ENCODE measurements at regions not wholly inside any gene's neighbourhood (a gene's known extent, or its start where the extent isn't known, plus 50 kb on each side); places are given as distances from the start of the nearest gene placed in this dataset.

GRCh38 chr18:67961701-67962440 is 445.4 kb upstream of the DSEL start:
- DNase-seq, result no peak

DNA sequence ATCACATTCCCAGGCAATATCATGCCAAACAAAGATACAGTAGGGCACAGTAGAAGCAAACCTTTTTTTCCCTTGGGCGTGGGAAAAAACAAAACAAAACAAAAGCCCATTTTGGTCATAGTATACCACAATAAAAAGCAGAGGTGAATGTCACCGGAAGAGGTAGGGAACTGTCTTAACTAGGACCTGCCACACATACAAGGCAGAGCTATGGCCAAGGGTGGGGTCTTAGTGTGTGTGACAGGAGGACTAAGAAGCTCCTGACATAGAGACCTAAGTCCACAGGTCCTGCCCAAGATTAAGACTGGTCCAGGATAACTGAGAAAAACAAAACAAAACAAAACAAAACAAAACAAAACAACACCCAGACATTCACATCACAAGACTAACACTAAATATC is 441.2 kb upstream of the DSEL start:
- no peak for DNase-seq

GRCh38 chr18:67954594-67954993 is 438.1 kb upstream of the DSEL start:
- DNase-seq, result no peak

DNA sequence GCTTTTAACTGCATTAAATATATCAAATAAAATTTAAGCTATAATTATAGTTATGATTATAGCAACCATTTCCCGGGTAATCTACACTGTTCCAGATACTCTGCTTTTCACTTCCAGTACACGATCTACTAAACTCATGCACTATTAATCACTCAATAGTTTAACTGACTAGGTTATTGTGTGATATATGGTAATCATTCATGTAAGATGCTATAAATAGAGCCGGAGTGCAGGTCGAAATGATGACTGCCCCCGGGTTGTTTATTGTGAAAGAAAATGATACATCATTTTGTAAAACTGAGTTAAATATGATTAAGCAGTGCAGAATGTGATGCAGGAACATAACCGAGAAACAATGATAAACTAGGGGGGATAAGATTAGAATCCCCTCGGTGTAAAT is 434.6 kb upstream of the DSEL start:
- no peak for DNase-seq

DNA sequence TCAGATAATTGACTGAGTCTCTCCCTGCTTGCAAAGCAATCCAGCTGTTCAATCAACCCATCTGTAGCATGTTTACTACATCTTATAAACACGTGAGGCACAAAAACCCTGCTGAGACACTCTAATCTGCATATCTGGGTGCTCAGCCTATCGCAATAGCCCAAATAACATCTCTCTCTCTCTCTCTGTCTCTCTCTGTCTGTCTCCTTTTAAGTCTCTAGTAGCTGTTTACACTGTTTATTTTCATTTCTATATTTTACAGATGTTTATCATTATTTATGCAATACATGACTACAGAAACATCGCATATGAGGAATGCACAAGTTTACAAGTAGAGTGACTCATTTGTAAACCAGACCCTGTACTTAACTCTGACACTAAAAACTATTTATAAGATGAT is 422.1 kb upstream of the DSEL start:
- DNase-seq, result no peak

- no peak for DNase-seq
Measured at GRCh38 chr18:67935638-67936037, 419.1 kb upstream of the DSEL start.

- no peak for DNase-seq
Measured at GRCh38 chr18:67933271-67933670, 416.8 kb upstream of the DSEL start.

- DNase-seq, result no peak
Measured at GRCh38 chr18:67932271-67932670, 415.8 kb upstream of the DSEL start.

GRCh38 chr18:67926929-67927864 is 410.7 kb upstream of the DSEL start:
- DNase-seq, result no peak

DNA sequence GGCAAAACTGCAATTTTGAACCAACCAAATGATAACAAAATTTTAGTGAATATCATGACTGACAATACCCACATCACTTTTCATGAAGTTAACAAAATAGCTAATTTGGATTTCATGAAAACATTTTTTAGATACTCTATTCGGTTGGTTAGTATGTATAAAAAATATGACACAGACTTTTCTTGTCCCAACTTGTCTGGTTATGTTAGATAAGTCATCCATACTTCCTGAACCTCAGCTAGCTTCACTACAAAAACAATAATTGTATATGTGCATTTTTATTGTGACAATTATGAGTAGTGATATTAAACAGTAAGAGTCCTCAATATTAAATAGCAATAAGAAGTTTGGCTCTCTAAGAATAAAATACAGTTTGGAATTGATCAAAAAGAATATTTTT is 408.1 kb upstream of the DSEL start:
- DNase-seq, result no peak

GRCh38 chr18:67919316-67919715 is 402.8 kb upstream of the DSEL start:
- no peak for DNase-seq

DNA sequence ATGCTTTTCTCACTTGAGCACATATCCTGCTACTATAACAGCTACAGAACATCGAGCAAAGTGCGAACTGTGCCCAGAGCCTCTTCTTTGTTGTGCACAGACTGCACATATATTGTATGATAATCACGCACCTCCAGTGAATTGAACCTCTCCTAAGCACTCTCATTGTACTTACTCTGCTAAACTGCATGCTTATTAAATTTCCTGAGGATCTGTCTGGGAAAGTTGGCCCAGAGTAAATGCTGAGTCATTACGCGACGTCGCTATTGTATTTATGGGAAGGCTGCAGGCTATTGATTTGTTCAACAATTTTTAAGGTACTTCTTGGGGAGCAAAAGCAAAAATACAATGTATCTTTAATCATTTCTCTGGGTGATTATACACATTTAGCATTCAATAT is 399.6 kb upstream of the DSEL start:
- no peak for DNase-seq

GRCh38 chr18:67913040-67913439 is 396.5 kb upstream of the DSEL start:
- DNase-seq, result no peak

GRCh38 chr18:67901573-67901972 is 385.1 kb upstream of the DSEL start:
- no peak for DNase-seq

DNA sequence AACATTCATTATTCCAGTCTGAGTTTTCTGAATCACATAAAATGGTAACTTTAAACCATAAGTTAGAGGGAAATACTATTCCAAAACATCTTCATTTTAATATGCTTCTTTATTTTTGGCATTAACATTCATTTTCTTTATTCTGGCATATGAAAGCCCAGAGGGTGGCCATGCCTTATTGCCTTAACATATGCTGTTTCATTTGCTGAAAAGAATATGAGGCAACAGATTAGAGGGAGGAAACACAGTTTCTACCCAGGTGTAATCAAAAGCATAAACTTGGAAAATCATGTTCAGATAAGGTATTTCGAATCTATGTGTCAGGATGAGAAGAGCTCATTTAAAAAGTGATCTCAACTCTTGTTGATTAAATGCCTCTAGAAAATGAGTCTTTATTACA is 379.9 kb upstream of the DSEL start:
- no peak for DNase-seq

- DNase-seq, result no peak
Measured at GRCh38 chr18:67893916-67894315, 377.4 kb upstream of the DSEL start.

DNA sequence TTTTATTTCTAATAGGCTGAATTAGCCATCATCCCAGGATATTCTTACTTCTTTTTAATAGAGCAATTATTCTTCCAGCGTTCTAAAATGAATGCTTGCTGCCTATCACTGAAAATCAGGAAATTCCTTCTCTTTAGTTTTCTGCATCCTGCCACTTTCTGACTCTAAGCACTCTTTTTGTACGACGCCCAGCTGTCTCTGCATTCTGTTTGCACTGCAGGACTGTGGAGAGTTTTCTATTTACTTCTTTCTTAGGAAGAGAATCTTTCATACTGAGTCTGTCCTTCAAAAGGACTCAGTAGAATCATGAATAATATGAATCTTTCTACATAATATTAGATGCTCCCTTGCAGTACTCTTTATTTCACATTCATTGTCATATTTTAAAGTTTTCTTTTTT is 360.4 kb upstream of the DSEL start:
- DNase-seq, result no peak

- no peak for DNase-seq
Measured at GRCh38 chr18:67875944-67876343, 359.4 kb upstream of the DSEL start.

DNA sequence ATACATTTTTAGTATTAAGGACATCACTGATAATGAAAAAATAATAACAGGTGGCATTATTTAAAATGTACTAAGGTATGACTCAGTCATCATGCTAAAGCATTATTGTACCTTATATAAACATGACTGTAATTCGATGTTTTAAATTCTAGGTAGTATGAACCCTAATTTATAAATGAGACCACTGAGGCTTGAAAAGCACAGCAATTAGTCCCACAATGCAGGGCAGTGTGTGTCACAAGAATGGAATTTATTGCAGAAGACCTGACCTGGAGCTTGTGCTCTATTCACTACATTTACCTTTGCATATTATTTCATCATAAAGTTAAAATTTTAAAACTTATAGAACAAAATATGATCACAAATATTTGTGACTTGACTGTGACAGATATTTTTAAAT is 358.5 kb upstream of the DSEL start:
- DNase-seq, result no peak

DNA sequence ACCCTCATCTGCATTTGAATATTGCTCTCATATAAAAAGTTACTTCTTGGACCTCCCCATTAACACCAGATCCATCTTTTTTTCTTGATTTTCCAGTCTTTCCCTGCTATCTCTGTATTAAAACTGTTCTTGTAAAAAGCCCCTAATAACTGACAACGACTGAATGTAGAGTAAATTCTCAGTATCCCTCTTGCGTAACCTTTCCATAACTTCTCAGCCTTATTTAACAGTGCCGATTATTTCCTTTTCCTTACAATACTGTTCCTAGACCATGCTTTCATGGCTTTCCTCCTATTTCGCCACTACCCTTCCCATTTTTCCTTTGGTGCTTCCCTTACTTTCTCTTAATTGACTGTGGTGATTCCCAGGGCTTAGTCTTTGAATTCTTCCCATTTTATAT is 348.9 kb upstream of the DSEL start:
- no peak for DNase-seq

GRCh38 chr18:67864677-67865340 is 348.3 kb upstream of the DSEL start:
- DNase-seq, result no peak

DNA sequence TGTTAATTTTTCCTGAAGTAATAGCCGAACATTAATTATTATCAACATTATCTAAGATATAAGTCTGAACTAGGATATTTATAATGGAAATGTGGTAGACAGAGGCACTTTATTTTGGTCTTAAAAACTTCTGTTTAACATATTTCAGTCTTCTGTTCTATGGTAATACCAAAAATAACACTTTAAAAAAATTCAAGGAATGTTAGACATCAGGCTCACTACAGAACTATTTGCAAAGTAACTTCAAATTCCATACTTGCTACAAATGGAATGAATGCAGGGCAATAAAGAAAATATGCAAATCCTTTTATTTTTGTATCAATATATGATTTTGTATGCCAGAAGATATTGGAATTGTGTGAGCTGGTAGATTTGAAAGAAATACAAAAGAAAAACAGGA is 345.5 kb upstream of the DSEL start:
- no peak for DNase-seq

- no peak for DNase-seq
Measured at GRCh38 chr18:67854340-67854739, 337.8 kb upstream of the DSEL start.

Measured in suppressor macrophage treated with lipopolysaccharide for 4 hours (primary cell).